Activated CD4-positive, alpha-beta memory T cell treated with anti-CD3 and anti-CD28 coated beads, Interleukin-2, amount 10 ng/mL, durations not matched to agents 7 days and 5 days (primary cell): ENCODE measurements at regions not wholly inside any gene's neighbourhood (a gene's known extent, or its start where the extent isn't known, plus 50 kb on each side); places are given as distances from the start of the nearest gene placed in this dataset.

ENCODE experiments used
- CTCF ChIA-PET: fragments of 350-600 bp; sonication (Branson Sonifier 250); formaldehyde crosslinking; loops from one replicate; lab custom pipeline; 2021; ENCODE audit warnings: antibody characterized with exemption, inconsistent platforms; lab: Charles Lee
- POLR2A ChIA-PET: fragments of 350-600 bp; sonication (Branson Sonifier 250); formaldehyde crosslinking; loops from one replicate; lab custom pipeline; 2021; ENCODE audit warnings: antibody characterized with exemption; lab: Charles Lee
- DNase-seq: peaks from one replicate; pipeline ENCODE4 v3.0.0-alpha.2; 2020
- H3K27ac Mint-ChIP-seq: one replicate; pipeline ENCODE4 v1.8.0; 2021; ENCODE audit warnings: mild to moderate bottlenecking, mixed read lengths
- H3K27me3 Mint-ChIP-seq: one replicate; pipeline ENCODE4 v1.8.0; 2021; ENCODE audit warnings: mixed read lengths
- H3K36me3 Mint-ChIP-seq: one replicate; pipeline ENCODE4 v1.8.0; 2021; ENCODE audit warnings: low read depth, mixed read lengths
- H3K4me1 Mint-ChIP-seq: one replicate; pipeline ENCODE4 v1.8.0; 2021; ENCODE audit warnings: mixed read lengths
- H3K4me3 Mint-ChIP-seq: one replicate; pipeline ENCODE4 v1.8.0; 2021; ENCODE audit warnings: mild to moderate bottlenecking, mixed read lengths
- H3K9me3 Mint-ChIP-seq: one replicate; pipeline ENCODE4 v1.8.0; 2021; ENCODE audit warnings: mixed read lengths

DNA sequence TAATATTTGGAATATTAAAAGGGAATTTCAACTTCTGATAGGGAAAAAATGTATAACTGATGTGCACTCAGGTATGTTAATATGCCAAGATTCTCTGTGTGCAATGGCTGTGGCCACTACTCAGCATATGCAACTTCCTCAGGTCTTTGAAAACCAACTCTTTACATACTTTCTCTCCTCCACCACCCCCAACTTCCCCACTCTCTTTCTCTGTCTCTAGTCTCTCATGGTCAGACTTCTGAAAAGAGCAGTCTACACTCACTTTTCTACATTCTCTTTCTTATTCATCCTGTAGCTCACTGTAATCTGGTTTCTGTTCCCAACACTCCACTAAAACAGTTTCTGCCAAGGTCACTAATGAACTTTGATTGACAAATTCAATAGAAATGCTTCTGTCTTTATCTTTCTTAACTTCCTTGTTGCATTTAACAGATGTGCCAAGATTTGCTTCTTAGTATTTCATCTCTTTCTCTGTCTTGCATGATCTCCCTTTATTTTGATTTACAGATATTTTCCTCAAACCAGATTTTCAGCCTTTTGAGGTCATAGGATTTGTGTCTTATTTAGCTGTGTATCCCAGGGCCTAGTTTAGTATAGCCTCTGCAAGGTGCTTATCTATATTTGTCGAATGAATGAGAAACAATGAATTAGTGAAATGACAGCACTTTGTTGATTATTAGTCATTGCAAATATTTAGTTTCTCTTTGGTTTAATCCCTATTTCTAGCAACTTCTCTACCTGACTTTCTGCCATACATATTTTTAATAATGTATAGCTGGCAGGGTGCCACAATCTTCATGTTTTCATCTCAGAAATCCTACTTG is 168.9 kb downstream of the LMO4 start:
- POLR2A ChIA-PET: no interaction called here
- DNase-seq: no peak
- H3K9me3 Mint-ChIP-seq: no peaks in the 10 kb centered on the region
- peaks cover 4% of the 10 kb centered on the region for H3K27me3 Mint-ChIP-seq
- no peak overlapping the region for H3K4me3 Mint-ChIP-seq
- CTCF ChIA-PET: no interaction called here
- H3K36me3 Mint-ChIP-seq: no peaks in the 10 kb centered on the region
- H3K4me1 Mint-ChIP-seq: no peaks in the 10 kb centered on the region
- H3K27ac Mint-ChIP-seq: no peak overlapping the region

DNA sequence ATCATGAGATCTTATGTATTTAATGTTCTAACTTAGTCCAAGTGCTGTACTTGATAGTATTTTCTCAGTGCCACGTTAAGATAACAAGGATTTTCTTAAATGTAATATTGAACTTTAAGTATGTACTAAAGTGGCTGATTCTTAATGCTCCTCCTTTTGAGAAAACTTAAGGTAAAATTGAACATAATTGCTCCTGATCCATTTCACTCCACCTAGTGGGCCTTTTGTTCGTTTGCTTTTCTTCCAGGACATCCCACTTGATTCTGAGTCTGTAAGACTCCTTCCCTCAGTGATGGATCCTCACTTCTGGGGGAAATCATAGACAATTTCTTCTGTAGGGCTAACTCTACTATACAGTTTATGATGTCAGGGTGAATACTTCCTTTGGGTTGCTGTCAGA is 173.1 kb downstream of the LMO4 start:
- Mint-ChIP-seq H3K4me3 (no peak overlapping the region), H3K4me1 (no peaks in the 10 kb centered on the region), H3K9me3 (no peaks in the 10 kb centered on the region), H3K27ac (no peak overlapping the region), H3K27me3 (peaks cover 4% of the 10 kb centered on the region), H3K36me3 (no peaks in the 10 kb centered on the region)
- DNase-seq: no peak
- CTCF ChIA-PET: no interaction called here
- POLR2A ChIA-PET: no interaction called here

DNA sequence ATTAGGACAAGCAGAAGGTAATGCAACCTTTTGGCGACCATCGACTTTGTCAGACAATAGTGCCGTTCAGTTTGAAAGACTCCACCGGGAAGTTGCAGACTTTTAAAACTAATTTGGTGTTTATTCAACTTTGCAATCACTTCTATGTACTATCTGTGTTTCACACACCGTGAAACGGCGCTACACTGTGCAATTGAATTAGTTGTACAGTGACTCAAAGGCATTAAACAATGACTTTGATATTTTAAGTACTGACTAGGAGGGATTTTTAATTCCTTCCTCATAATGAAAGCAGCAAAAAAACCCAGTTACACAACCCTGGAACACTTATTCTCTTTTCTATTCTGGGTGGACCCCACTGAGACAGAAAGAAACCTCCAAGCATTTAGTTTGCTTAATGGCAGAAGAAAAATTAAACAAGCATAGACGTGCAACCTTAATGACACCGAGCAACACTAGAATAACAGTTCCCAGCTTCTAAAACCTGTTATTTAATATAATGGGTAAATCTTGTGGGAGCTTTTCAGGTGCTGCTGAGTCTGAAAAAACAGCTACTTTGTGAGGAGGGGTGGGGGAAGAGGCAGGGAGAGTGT is 176.8 kb downstream of the LMO4 start:
- POLR2A ChIA-PET: no interaction called here
- Mint-ChIP-seq H3K4me1 (no peaks in the 10 kb centered on the region), H3K4me3 (no peak overlapping the region), H3K27me3 (no peaks in the 10 kb centered on the region), H3K9me3 (no peaks in the 10 kb centered on the region), H3K27ac (no peak overlapping the region), H3K36me3 (no peaks in the 10 kb centered on the region)
- no peak for DNase-seq
- CTCF ChIA-PET: no interaction called here

DNA sequence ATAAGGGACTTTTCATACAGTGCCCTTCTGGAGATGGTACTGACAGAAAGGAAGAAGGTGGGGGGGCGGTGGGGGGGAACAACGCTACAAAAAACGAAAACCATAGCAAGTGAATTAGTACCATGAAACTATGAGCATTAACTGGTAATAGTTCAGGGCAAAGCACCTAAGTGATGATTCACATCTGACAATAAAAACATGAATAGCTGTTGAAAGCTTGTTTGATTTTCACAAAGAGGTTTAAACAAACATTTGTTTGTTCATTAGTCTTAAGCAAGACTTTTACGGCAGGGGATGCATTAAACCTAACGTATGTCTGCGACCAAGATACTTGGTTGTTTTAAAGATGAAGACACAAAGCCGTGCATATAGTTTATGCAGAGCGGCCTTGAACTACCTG is 177.5 kb downstream of the LMO4 start:
- H3K36me3 Mint-ChIP-seq: no peaks in the 10 kb centered on the region
- POLR2A ChIA-PET: no interaction called here
- no peaks in the 10 kb centered on the region for H3K4me1 Mint-ChIP-seq
- DNase-seq: no peak
- no peaks in the 10 kb centered on the region for H3K9me3 Mint-ChIP-seq
- CTCF ChIA-PET: no interaction called here
- H3K27ac Mint-ChIP-seq: no peak overlapping the region
- no peak overlapping the region for H3K4me3 Mint-ChIP-seq
- H3K27me3 Mint-ChIP-seq: no peaks in the 10 kb centered on the region

DNA sequence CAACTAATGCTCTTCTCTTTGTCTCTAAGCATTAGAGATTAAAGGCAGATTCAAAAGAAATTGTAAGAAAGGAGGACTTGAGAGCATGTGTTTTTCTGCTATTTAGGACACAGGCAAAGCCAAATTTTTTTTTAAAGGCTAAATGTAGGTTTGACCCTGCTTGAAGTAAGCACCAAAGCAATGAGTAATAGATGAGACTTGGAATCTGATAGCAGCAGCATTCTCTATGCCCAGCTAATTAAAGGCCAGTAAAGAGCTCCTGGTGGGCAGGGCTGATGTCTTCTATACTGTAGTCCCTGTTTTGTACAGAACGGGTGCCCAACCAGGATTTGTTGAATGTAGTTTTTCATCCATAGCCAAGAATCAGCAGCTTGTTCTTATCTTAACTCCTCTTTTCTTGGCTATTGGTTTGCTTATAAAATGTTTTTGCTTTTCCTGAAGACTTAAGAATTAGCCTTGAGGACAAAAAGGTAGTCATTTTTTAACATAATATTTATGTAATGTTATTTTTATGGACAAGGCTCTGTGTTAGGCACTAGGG is 179.6 kb downstream of the LMO4 start:
- CTCF ChIA-PET: no interaction called here
- Mint-ChIP-seq H3K27ac (no peak overlapping the region), H3K4me1 (no peaks in the 10 kb centered on the region)

DNA sequence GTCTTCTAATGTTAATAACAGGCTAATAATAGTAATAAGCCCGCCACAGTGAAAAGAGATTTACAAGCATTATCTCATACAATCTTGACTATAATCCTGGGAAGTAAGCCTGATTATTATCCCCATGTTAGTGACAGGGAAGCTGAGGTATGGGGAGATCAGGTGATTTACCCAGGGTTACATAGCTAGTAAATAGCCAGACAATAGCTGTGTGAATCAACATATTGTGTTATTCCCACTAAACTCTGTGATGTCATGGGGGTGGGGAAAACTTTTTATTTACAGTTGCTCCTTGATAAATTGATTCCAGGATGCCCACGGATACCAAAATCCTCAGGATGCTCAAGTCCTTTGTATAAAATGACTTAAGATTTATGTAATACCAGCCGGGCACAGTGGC is 181.9 kb downstream of the LMO4 start:
- H3K4me3 Mint-ChIP-seq: no peak overlapping the region
- no peaks in the 10 kb centered on the region for H3K4me1 Mint-ChIP-seq
- no peaks in the 10 kb centered on the region for H3K36me3 Mint-ChIP-seq
- H3K27ac Mint-ChIP-seq: no peak overlapping the region
- CTCF ChIA-PET: interaction anchor here (0.7 kb wide), 1 partner anchor 216 kb away, joined by 4 read pairs; no protein-coding TSS in a partner anchor
- no peak for DNase-seq
- no peaks in the 10 kb centered on the region for H3K9me3 Mint-ChIP-seq
- POLR2A ChIA-PET: no interaction called here
- H3K27me3 Mint-ChIP-seq: peaks cover 11% of the 10 kb centered on the region

More for the DNA sequence above, 179.6 kb downstream of the LMO4 start:
- POLR2A ChIA-PET: no interaction called here
- peaks cover 5% of the 10 kb centered on the region for H3K27me3 Mint-ChIP-seq
- H3K9me3 Mint-ChIP-seq: no peaks in the 10 kb centered on the region
- no peak overlapping the region for H3K4me3 Mint-ChIP-seq
- DNase-seq: no peak
- H3K36me3 Mint-ChIP-seq: no peaks in the 10 kb centered on the region

DNA sequence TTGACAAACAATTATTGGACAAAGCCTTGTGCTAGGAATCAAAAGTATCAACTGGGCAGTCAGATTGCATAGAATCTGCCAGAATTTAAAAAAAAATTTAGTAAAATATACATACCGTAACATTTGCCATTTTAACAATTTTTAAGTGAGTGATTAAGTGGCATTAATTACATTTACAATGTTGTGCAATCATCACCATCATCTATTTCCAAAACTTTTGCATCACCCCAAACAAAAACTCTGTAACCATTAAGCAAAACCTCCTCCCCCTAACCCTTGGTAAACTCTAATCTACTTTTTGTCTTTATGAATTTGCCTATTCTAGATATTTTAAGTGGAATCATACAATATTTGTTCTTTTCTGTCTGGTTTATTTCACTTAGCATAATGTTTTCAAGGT is 182.8 kb downstream of the LMO4 start:
- CTCF ChIA-PET: no interaction called here
- no peak for DNase-seq
- H3K4me1 Mint-ChIP-seq: no peaks in the 10 kb centered on the region

DNA sequence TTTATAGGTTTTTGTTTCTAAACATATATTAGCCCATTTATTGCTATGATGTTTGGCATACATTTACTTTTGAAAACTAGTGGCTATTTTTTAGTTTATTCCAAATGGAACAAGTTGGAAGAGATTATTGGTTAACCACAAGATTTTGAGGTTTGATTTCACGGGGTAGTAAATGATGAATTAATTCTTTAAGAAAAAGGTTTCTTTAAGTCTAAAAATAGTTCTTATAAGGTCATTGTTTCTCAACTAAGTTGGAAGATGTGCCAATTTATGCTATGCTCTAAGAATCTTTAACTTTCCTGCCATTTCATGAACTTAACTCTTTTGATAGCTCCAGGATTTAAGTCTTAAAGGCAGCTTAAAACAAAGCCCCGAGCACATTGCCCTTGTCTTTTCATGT is 183.8 kb downstream of the LMO4 start:
- H3K27ac Mint-ChIP-seq: no peak overlapping the region
- H3K9me3 Mint-ChIP-seq: no peaks in the 10 kb centered on the region
- ChIA-PET POLR2A (no interaction called here), CTCF (no interaction called here)
- H3K4me3 Mint-ChIP-seq: no peak overlapping the region
- no peak for DNase-seq
- H3K27me3 Mint-ChIP-seq: peaks cover 11% of the 10 kb centered on the region
- H3K4me1 Mint-ChIP-seq: no peaks in the 10 kb centered on the region
- no peaks in the 10 kb centered on the region for H3K36me3 Mint-ChIP-seq

More for the DNA sequence above, 182.8 kb downstream of the LMO4 start:
- no peak overlapping the region for H3K4me3 Mint-ChIP-seq
- H3K27me3 Mint-ChIP-seq: peaks cover 11% of the 10 kb centered on the region
- POLR2A ChIA-PET: no interaction called here
- H3K27ac Mint-ChIP-seq: no peak overlapping the region
- H3K36me3 Mint-ChIP-seq: no peaks in the 10 kb centered on the region
- no peaks in the 10 kb centered on the region for H3K9me3 Mint-ChIP-seq

DNA sequence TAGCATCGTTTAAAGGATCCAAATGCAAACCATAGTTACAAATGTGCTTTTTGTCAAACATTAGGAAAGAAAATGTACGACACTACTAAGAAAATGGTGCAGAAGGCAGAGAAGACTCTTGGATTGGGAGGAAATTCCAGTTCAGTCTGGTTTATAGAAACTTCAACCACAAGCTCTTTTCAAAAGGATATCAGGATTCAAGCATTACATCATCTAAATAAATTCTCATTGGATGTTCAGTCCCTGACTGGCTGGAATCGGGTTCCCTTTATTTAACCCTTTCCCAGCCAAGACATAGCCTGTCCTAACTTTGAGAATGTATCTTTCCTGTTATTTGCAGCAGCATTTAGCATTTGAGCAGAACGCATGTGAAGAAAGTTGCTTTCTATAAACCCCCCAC is 184.6 kb downstream of the LMO4 start:
- Mint-ChIP-seq H3K4me1 (no peaks in the 10 kb centered on the region), H3K27ac (no peak overlapping the region), H3K27me3 (peaks cover 15% of the 10 kb centered on the region), H3K36me3 (no peaks in the 10 kb centered on the region), H3K9me3 (no peaks in the 10 kb centered on the region), H3K4me3 (no peak overlapping the region)
- ChIA-PET CTCF (no interaction called here), POLR2A (no interaction called here)
- DNase-seq: no peak

DNA sequence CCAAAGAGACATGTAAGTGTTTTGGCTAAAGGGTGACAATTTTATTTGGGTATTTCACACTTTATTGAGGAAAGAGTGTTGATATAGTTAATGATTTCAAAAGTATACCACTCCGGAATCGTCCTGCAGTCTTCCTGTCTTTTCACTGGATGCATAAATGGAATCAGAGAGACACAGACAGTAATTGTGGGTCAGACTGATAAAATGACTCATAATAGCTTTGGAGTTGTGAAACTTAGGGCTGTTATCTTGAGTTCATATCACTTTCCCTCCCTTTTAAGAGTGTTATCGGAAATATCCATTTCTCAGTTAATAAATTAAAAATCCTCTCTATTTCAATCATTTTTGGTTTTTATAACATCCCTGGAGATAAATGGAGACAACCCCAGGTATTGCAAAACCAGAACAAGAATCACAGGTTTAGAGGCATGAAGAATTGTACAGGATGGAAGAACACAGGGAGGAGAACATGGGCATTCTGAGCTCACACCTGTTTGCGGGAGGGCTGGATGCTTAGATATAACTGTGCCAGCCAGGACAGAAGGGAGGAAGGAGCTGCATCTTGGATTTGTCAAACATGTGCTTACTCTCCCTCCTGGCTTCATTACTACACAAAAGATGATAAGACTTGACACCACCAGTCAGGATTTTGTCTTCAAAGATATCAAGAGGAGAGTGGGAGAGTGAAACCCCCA is 185.4 kb downstream of the LMO4 start:
- POLR2A ChIA-PET: no interaction called here
- H3K36me3 Mint-ChIP-seq: no peaks in the 10 kb centered on the region
- H3K9me3 Mint-ChIP-seq: no peaks in the 10 kb centered on the region
- H3K4me3 Mint-ChIP-seq: no peak overlapping the region
- peaks cover 15% of the 10 kb centered on the region for H3K27me3 Mint-ChIP-seq
- CTCF ChIA-PET: no interaction called here
- no peak overlapping the region for H3K27ac Mint-ChIP-seq
- no peak for DNase-seq
- H3K4me1 Mint-ChIP-seq: no peaks in the 10 kb centered on the region

DNA sequence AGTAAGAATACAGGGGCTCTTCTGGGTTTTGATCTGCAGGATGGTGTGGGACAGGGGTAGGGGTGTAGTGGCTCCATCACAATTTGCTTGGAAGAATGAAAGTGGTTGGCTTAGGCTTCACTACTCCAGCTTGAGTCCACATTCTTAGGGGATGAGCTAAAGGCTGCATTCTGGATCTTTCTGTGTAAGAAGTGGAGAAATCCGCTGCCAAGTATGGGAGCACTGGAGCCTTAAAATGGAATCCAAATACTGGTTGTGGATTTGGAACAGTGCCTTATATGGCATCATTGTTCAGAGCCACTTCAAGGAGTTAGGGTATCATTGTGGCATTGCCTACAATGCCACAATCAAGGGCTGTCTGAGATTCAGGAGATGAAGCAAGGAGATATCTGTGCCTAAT is 187.1 kb downstream of the LMO4 start:
- Mint-ChIP-seq H3K27ac (no peak overlapping the region), H3K4me1 (no peaks in the 10 kb centered on the region), H3K27me3 (peaks cover 15% of the 10 kb centered on the region)

DNA sequence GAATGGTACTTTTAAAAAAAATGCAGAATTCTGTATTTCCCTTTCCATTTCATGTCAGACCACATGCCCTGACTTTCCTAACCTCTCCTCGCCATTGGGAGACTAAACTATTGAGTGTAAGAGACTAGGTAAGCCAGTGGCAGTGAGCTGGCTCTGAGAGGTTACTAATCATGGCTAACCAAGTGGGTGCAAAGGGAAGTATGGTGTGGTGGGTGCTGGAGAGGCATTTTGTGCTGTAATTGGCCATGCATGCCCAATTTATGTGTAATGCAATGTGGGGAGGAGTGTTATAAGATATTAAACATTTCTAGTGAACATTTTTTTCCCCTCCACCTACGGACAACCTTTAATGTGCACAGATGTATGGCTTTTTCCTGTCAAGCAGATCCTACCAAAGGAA is 190.1 kb downstream of the LMO4 start:
- Mint-ChIP-seq H3K27me3 (peaks cover 10% of the 10 kb centered on the region), H3K4me3 (no peak overlapping the region), H3K4me1 (peaks cover 4% of the 10 kb centered on the region), H3K27ac (no peak overlapping the region), H3K9me3 (no peaks in the 10 kb centered on the region), H3K36me3 (no peaks in the 10 kb centered on the region)
- no peak for DNase-seq
- CTCF ChIA-PET: no interaction called here
- POLR2A ChIA-PET: no interaction called here

More for the DNA sequence above, 187.1 kb downstream of the LMO4 start:
- DNase-seq: no peak
- Mint-ChIP-seq H3K36me3 (no peaks in the 10 kb centered on the region), H3K9me3 (no peaks in the 10 kb centered on the region), H3K4me3 (no peak overlapping the region)
- ChIA-PET POLR2A (no interaction called here), CTCF (no interaction called here)

DNA sequence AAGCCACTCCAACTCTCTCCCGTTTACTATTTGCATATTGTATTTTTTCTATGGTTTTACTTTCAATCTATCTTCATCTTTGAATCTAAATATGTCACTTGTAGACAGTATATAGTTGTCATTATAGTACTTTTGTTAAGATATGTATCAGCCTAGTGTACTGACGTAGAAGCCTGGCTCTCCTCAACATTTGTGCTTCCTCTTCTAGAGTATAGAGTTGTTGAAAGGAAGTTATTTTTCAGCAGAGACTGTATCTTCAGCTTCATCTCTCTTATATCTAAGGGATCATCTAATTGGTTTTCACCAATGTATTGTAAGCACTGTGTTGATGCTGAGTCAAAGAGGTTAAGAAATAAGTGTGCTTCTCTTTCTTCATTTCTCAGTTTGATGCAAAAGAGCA is 192.8 kb downstream of the LMO4 start:
- Mint-ChIP-seq H3K4me3 (no peak overlapping the region), H3K27ac (no peak overlapping the region), H3K9me3 (no peaks in the 10 kb centered on the region), H3K4me1 (peaks cover 4% of the 10 kb centered on the region), H3K36me3 (no peaks in the 10 kb centered on the region), H3K27me3 (peaks cover 6% of the 10 kb centered on the region)
- ChIA-PET POLR2A (no interaction called here), CTCF (no interaction called here)
- DNase-seq: no peak
